ENCODE measurements at regions not wholly inside any gene's neighbourhood (a gene's known extent, or its start where the extent isn't known, plus 50 kb on each side); places are given as distances from the start of the nearest gene placed in this dataset.

DNA sequence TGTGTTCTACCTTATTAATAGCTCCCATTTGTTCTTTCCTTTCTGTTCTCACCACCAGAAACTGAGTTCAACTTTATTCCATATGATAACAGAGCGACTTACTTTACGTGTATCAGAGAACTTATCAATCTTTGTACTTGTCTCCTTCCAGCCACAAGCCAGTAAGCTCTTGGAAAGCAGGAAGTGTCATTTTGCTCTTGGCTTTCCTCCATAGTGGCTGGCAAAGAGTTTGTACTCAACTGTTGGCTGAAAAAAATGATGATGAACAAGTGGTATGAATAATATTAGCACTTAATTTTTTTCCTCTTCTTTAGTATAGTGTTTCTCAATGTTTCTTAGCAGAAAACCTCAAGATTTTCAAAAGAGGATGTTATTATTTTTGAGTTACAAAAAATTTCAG is 182.4 kb upstream of the TOM1L1 start:
- Histone ChIP-seq H3K4me2 (ENCODE audit: low read length) (no peak overlapping the region), H3K4me3 (ENCODE audit: low read length) (no peak overlapping the region), H3K9me3 (ENCODE audit: insufficient read depth, low read length) (no peaks in the 10 kb centered on the region), H3K36me3 (replicated peaks; ENCODE audit: low read depth, low read length) (no peaks in the 10 kb centered on the region), H3K27me3 (ENCODE audit: low read depth, low read length) (no peaks in the 10 kb centered on the region), H3K4me1 (ENCODE audit: low read length) (no peaks in the 10 kb centered on the region), H4K20me1 (ENCODE audit: insufficient read depth, low read length) (no peaks in the 10 kb centered on the region), H3K79me2 (ENCODE audit: low read length) (no peaks in the 10 kb centered on the region), H3K9ac (ENCODE audit: low read length) (no peak overlapping the region), H2AFZ (ENCODE audit: low read depth, low read length) (no peak overlapping the region), H3K27ac (ENCODE audit: low read length) (no peak overlapping the region)
- no peak for TF ChIP-seq EZH2phosphoT487 (IDR thresholded peaks at IDR 0.05; ENCODE audit: low read depth)
- TF ChIP-seq, protein P1, sequence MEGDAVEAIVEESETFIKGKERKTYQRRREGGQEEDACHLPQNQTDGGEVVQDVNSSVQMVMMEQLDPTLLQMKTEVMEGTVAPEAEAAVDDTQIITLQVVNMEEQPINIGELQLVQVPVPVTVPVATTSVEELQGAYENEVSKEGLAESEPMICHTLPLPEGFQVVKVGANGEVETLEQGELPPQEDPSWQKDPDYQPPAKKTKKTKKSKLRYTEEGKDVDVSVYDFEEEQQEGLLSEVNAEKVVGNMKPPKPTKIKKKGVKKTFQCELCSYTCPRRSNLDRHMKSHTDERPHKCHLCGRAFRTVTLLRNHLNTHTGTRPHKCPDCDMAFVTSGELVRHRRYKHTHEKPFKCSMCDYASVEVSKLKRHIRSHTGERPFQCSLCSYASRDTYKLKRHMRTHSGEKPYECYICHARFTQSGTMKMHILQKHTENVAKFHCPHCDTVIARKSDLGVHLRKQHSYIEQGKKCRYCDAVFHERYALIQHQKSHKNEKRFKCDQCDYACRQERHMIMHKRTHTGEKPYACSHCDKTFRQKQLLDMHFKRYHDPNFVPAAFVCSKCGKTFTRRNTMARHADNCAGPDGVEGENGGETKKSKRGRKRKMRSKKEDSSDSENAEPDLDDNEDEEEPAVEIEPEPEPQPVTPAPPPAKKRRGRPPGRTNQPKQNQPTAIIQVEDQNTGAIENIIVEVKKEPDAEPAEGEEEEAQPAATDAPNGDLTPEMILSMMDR (IDR thresholded peaks at IDR 0.05; ENCODE audit: low read depth, low read length) = no peak

DNA sequence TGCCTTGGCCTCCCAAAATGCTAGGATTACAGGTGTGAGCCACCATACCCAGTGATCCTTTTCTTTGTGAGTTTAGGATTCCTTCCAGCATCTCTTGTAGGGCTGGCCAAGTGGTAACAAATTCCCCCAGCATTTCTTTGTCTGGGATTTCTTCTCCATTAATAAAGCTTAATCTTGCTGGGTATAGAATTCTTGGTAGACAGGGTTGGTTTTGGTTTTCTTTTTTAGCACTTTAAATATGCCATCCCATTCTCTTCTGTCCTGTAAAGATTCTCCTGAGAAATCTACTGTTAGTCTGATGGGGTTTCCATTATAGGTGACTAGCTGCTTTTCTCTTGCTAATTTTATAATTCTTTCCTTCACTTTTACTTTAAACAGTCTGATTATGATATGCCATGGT is 173.0 kb upstream of the TOM1L1 start:
- no peaks in the 10 kb centered on the region for H3K4me1 ChIP-seq (ENCODE audit: low read length)
- no peaks in the 10 kb centered on the region for H4K20me1 ChIP-seq (ENCODE audit: insufficient read depth, low read length)
- H3K4me2 ChIP-seq (ENCODE audit: low read length) = no peak overlapping the region
- no peaks in the 10 kb centered on the region for H3K36me3 ChIP-seq (replicated peaks; ENCODE audit: low read depth, low read length)
- TF ChIP-seq, protein P1 (IDR thresholded peaks at IDR 0.05; ENCODE audit: low read depth, low read length) = no peak
- TF ChIP-seq EZH2phosphoT487 (IDR thresholded peaks at IDR 0.05; ENCODE audit: low read depth) = no peak
- H3K27me3 ChIP-seq (ENCODE audit: low read depth, low read length) = no peaks in the 10 kb centered on the region
- H3K79me2 ChIP-seq (ENCODE audit: low read length) = no peaks in the 10 kb centered on the region
- no peak overlapping the region for H3K27ac ChIP-seq (ENCODE audit: low read length)
- no peak overlapping the region for H2AFZ ChIP-seq (ENCODE audit: low read depth, low read length)
- H3K4me3 ChIP-seq (ENCODE audit: low read length) = no peak overlapping the region
- no peak overlapping the region for H3K9ac ChIP-seq (ENCODE audit: low read length)
- H3K9me3 ChIP-seq (ENCODE audit: insufficient read depth, low read length) = no peaks in the 10 kb centered on the region

DNA sequence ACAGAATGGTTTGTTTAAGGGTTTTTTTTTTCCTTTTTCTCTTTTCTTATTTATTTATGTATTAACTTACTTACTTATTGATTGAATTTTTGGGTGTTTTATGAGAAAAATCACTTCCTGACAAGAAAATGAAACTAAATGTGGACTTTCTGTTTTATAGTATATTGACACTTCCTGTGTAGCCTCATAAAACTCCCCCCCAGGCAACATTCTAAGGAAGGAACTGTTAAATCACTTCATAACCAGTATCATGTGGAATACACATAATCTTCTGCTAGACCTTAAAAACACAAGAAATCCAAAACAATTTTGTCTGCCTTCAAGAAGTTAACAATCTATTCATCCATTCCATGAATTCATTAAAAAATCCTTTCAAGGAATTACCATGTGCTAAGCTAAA is 164.1 kb upstream of the TOM1L1 start:
- no peak overlapping the region for H3K4me2 ChIP-seq (ENCODE audit: low read length)
- no peak overlapping the region for H3K27ac ChIP-seq (ENCODE audit: low read length)
- H3K36me3 ChIP-seq (replicated peaks; ENCODE audit: low read depth, low read length) = no peaks in the 10 kb centered on the region
- TF ChIP-seq, protein P1 (IDR thresholded peaks at IDR 0.05; ENCODE audit: low read depth, low read length) = no peak
- TF ChIP-seq EZH2phosphoT487 (IDR thresholded peaks at IDR 0.05; ENCODE audit: low read depth) = no peak
- no peaks in the 10 kb centered on the region for H3K79me2 ChIP-seq (ENCODE audit: low read length)
- no peak overlapping the region for H2AFZ ChIP-seq (ENCODE audit: low read depth, low read length)
- no peak overlapping the region for H3K9ac ChIP-seq (ENCODE audit: low read length)
- no peak overlapping the region for H3K4me3 ChIP-seq (ENCODE audit: low read length)
- no peaks in the 10 kb centered on the region for H3K9me3 ChIP-seq (ENCODE audit: insufficient read depth, low read length)
- H4K20me1 ChIP-seq (ENCODE audit: insufficient read depth, low read length) = no peaks in the 10 kb centered on the region
- no peaks in the 10 kb centered on the region for H3K4me1 ChIP-seq (ENCODE audit: low read length)
- no peaks in the 10 kb centered on the region for H3K27me3 ChIP-seq (ENCODE audit: low read depth, low read length)

DNA sequence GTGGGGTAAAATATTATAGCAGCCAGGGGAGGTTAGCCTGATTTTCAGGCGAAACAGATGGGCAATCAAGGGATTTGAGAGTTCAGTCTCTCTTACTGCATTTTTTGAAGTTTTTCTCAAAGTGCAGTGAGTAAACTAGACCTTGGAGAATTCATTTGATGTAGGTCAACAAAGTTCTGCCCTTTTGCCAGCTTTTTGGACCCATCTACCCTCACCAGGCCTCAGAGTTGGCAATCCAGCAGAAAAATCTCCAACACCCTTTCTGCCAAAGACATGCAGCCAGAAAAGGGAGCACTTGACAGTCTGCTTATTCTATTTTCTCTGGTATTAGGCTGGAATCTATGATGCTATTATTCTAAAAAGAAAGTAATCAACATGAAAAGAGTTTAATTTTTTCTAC is 162.2 kb upstream of the TOM1L1 start:
- H3K27ac ChIP-seq (ENCODE audit: low read length) = no peak overlapping the region
- no peak overlapping the region for H3K4me2 ChIP-seq (ENCODE audit: low read length)
- H3K4me1 ChIP-seq (ENCODE audit: low read length) = no peaks in the 10 kb centered on the region
- no peaks in the 10 kb centered on the region for H3K79me2 ChIP-seq (ENCODE audit: low read length)
- H2AFZ ChIP-seq (ENCODE audit: low read depth, low read length) = no peak overlapping the region
- no peaks in the 10 kb centered on the region for H3K9me3 ChIP-seq (ENCODE audit: insufficient read depth, low read length)
- no peaks in the 10 kb centered on the region for H3K36me3 ChIP-seq (replicated peaks; ENCODE audit: low read depth, low read length)
- no peak for TF ChIP-seq EZH2phosphoT487 (IDR thresholded peaks at IDR 0.05; ENCODE audit: low read depth)
- TF ChIP-seq, protein P1 (IDR thresholded peaks at IDR 0.05; ENCODE audit: low read depth, low read length) = no peak
- no peaks in the 10 kb centered on the region for H4K20me1 ChIP-seq (ENCODE audit: insufficient read depth, low read length)
- no peak overlapping the region for H3K4me3 ChIP-seq (ENCODE audit: low read length)
- no peak overlapping the region for H3K9ac ChIP-seq (ENCODE audit: low read length)
- H3K27me3 ChIP-seq (ENCODE audit: low read depth, low read length) = no peaks in the 10 kb centered on the region

Data from OCI-LY3 (cell line).